SU-DHL-6 (cell line): ENCODE measurements at regions not wholly inside any gene's neighbourhood (a gene's known extent, or its start where the extent isn't known, plus 50 kb on each side); places are given as distances from the start of the nearest gene placed in this dataset.

Experiments used
- H2AFZ ChIP-seq: fragments of 200-600 bp; sonication (generic); 2 replicates; pipeline ENCODE4 v1.6.1; 2014; ENCODE audit warnings: low read depth, mild to moderate bottlenecking, moderate library complexity, mixed read lengths, antibody characterized with exemption, low read length; ENCODE audit not compliant: severe bottlenecking
- H3F3A ChIP-seq: fragments of 200-600 bp; shearing (Covaris generic); 2 replicates; pipeline ENCODE4 v1.6.0; 2016; ENCODE audit warnings: antibody characterized with exemption, mild to moderate bottlenecking; ENCODE audit not compliant: insufficient read depth
- H3K27ac ChIP-seq: fragments of 200-600 bp; sonication (generic); 2 replicates; pipeline ENCODE4 v1.5.1; 2016; ENCODE audit warnings: low read depth, mild to moderate bottlenecking, low read length, moderate library complexity, mixed read lengths
- H3K27me3 ChIP-seq: fragments of 200-600 bp; sonication (generic), shearing (Covaris generic); 2 replicates; pipeline ENCODE4 v1.6.0; 2014; ENCODE audit warnings: mild to moderate bottlenecking, low read length
- H3K36me3 ChIP-seq: fragments of 200-600 bp; sonication (generic); 2 replicates; pipeline ENCODE4 v1.6.1; 2014; ENCODE audit warnings: mild to moderate bottlenecking, low read length, mixed read lengths
- H3K4me2 ChIP-seq: fragments of 300-600, 200-600 bp; shearing (Covaris generic), sonication (generic); 2 replicates; pipeline ENCODE4 v1.6.0; 2014; ENCODE audit warnings: low read length, low read depth, mild to moderate bottlenecking; ENCODE audit not compliant: poor library complexity, severe bottlenecking
- H3K4me3 ChIP-seq: fragments of 200-600 bp; sonication (generic); 2 replicates; pipeline ENCODE4 v1.5.1; 2014; ENCODE audit warnings: antibody characterized with exemption, low read length, mild to moderate bottlenecking, mixed read lengths; ENCODE audit not compliant: insufficient read depth, poor library complexity, severe bottlenecking
- H3K79me2 ChIP-seq: fragments of 200-600 bp; sonication (generic); 2 replicates; pipeline ENCODE4 v1.6.1; 2014; ENCODE audit warnings: mild to moderate bottlenecking, low read length, moderate library complexity; ENCODE audit not compliant: insufficient read depth
- H3K9ac ChIP-seq: fragments of 200-600 bp; sonication (generic); 2 replicates; pipeline ENCODE4 v1.7.0; 2014; ENCODE audit warnings: mild to moderate bottlenecking, low read length
- H3K9me2 ChIP-seq: fragments of 200-600 bp; sonication (generic); replicated peaks from 2 replicates; pipeline ENCODE4 v1.6.1; 2014; ENCODE audit warnings: low read length; ENCODE audit not compliant: insufficient read depth
- H3K9me3 ChIP-seq: fragments of 200-600 bp; sonication (generic); 2 replicates; pipeline ENCODE4 v1.6.1; 2014; ENCODE audit warnings: low read length, mixed read lengths; ENCODE audit not compliant: insufficient read depth
- H4K20me1 ChIP-seq: fragments of 200-600 bp; sonication (generic); 2 replicates; pipeline ENCODE4 v1.6.1; 2014; ENCODE audit warnings: low read depth, mild to moderate bottlenecking, antibody characterized with exemption, low read length, moderate library complexity, mixed read lengths
- EZH2phosphoT487 ChIP-seq: fragments of 200-600 bp; sonication (generic), shearing (Covaris generic); conservative IDR thresholded peaks from 2 replicates; pipeline ENCODE4 v1.6.1; 2018; ENCODE audit warnings: mild to moderate bottlenecking, antibody characterized with exemption, low read length, moderate library complexity, mixed read lengths
- TF ChIP-seq, protein P1 (sequence below): fragments of 200-600 bp; sonication (generic); IDR thresholded peaks from one replicate; pipeline ENCODE4 v1.5.1; 2017; ENCODE audit warnings: antibody characterized with exemption, mild to moderate bottlenecking, low read length, moderate library complexity; ENCODE audit not compliant: insufficient read depth, poor library complexity, severe bottlenecking

DNA sequence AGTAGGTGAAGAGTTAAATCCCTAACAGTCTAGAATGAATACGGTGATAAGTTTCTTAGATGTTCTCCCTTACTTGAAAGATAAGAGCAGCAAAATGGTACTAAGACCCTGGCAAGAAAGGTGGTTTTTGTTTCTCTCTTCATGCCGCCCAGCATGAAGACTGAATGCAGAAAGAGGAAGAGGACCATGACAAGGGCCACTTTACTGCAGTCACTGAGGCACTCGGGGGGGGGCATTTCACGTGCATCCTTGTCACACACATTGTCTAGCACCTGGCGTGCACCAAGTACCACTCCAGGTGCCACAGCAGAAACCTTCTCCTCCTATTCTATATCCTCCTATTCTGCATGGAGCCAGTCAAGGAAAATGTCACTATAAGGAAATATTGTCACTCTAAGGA, 222.0 kb downstream of the TOMM20 start:
- Histone ChIP-seq H3K79me2 (no peaks in the 10 kb centered on the region), H4K20me1 (no peaks in the 10 kb centered on the region), H3F3A (no peaks in the 10 kb centered on the region), H3K9me3 (no peaks in the 10 kb centered on the region), H3K9ac (no peak overlapping the region), H3K27me3 (no peaks in the 10 kb centered on the region), H3K27ac (no peak overlapping the region), H2AFZ (no peak overlapping the region), H3K36me3 (no peaks in the 10 kb centered on the region), H3K9me2 (no peaks in the 10 kb centered on the region), H3K4me3 (no peak overlapping the region), H3K4me2 (no peak overlapping the region)
- TF ChIP-seq, protein P1, sequence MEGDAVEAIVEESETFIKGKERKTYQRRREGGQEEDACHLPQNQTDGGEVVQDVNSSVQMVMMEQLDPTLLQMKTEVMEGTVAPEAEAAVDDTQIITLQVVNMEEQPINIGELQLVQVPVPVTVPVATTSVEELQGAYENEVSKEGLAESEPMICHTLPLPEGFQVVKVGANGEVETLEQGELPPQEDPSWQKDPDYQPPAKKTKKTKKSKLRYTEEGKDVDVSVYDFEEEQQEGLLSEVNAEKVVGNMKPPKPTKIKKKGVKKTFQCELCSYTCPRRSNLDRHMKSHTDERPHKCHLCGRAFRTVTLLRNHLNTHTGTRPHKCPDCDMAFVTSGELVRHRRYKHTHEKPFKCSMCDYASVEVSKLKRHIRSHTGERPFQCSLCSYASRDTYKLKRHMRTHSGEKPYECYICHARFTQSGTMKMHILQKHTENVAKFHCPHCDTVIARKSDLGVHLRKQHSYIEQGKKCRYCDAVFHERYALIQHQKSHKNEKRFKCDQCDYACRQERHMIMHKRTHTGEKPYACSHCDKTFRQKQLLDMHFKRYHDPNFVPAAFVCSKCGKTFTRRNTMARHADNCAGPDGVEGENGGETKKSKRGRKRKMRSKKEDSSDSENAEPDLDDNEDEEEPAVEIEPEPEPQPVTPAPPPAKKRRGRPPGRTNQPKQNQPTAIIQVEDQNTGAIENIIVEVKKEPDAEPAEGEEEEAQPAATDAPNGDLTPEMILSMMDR = no peak
- no peak for TF ChIP-seq EZH2phosphoT487

DNA sequence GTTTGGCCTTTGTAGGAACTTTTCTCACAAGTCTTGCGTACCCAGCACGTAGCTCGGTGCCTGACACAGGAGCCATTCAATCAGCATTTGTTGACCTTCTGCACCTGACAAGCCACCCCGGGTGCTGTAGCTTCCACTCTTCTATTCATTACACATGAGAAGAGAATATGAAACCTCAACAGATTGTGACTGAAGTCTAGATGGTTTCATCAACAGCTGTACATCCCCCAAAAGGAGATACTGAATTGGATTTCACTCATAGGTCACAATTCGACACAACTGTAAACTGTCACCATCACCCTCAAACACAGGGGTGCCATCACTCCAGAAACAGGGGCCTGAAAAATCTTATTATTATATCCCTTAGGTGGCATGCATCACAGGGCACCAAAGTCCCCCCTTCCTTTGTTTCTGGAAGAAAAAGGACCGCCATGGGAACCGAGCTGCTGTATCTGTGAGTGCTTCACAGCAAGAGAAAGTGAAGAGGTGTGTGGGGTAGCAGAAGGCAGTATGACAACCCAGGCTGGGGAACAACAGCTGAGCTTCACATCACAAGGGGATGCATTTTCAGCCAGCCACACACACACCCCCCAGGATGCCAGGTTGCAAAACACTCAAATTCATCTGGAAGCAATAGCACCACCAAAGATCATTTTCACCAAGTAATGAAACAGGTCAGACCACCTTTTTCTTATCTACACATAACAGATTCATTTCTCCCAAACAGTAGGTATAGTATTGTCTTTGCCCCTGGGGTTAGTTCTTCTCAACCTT, 225.7 kb downstream of the TOMM20 start:
- H3K9me3 ChIP-seq = no peaks in the 10 kb centered on the region
- H2AFZ ChIP-seq = no peak overlapping the region
- no peaks in the 10 kb centered on the region for H3F3A ChIP-seq
- no peaks in the 10 kb centered on the region for H3K27me3 ChIP-seq
- no peak overlapping the region for H3K27ac ChIP-seq
- no peak for TF ChIP-seq EZH2phosphoT487
- TF ChIP-seq, protein P1 = no peak
- H3K79me2 ChIP-seq = no peaks in the 10 kb centered on the region
- no peak overlapping the region for H3K4me2 ChIP-seq
- no peaks in the 10 kb centered on the region for H3K36me3 ChIP-seq
- H3K9ac ChIP-seq = no peak overlapping the region
- no peaks in the 10 kb centered on the region for H3K9me2 ChIP-seq
- no peak overlapping the region for H3K4me3 ChIP-seq
- no peaks in the 10 kb centered on the region for H4K20me1 ChIP-seq

DNA sequence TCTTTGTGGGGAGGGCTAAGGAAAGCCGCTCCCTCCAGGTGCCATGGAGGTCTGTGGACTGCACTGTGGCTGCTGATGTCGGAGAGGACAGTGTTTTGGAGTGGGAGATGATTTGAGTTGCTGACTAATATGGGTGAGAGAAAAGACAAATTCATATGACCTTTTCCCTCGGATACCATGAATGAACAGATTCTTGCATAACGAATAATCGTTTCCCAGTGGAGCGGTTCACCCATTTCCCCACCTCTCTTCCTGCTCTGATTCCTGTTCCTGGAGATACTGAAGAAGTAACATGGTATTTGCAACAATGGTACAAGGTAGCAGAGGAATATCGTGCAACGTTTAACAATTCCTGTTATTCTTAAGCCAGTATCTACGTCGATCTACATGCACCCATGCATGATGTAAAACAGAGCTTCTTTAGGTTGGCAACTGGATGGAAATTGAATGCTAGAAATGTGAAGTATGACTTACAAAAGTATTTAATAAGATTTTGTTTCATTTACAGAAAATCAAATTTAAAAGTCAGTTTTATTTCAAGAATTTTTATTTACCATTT, 227.1 kb downstream of the TOMM20 start:
- no peak overlapping the region for H3K4me2 ChIP-seq

More for the DNA sequence above, 227.1 kb downstream of the TOMM20 start:
- H3K9ac ChIP-seq = no peak overlapping the region
- H4K20me1 ChIP-seq = no peaks in the 10 kb centered on the region
- no peak overlapping the region for H2AFZ ChIP-seq
- no peaks in the 10 kb centered on the region for H3F3A ChIP-seq
- no peak for TF ChIP-seq EZH2phosphoT487
- TF ChIP-seq, protein P1 = no peak
- no peaks in the 10 kb centered on the region for H3K79me2 ChIP-seq
- H3K9me2 ChIP-seq = no peaks in the 10 kb centered on the region
- H3K36me3 ChIP-seq = no peaks in the 10 kb centered on the region
- H3K9me3 ChIP-seq = no peaks in the 10 kb centered on the region
- H3K27me3 ChIP-seq = no peaks in the 10 kb centered on the region
- H3K4me3 ChIP-seq = no peak overlapping the region
- no peak overlapping the region for H3K27ac ChIP-seq
